Endothelial cell of umbilical vein (primary cell): ENCODE measurements at regions not wholly inside any gene's neighbourhood (a gene's known extent, or its start where the extent isn't known, plus 50 kb on each side); places are given as distances from the start of the nearest gene placed in this dataset.

ENCODE experiments used
- BruUV-seq: library from RNA; stranded (reverse); fragments of 400-500 nt; replicated peaks from 2 replicates; lab custom pipeline; 2021; lab: Mats Ljungman, UMichigan
- CTCF ChIA-PET: fragments of 300-600, 350-600 bp; sonication (Branson Sonifier 250); formaldehyde crosslinking; loops from one replicate; lab custom pipeline; 2021; ENCODE audit warnings: antibody characterized with exemption, inconsistent platforms; lab: Charles Lee
- POLR2A ChIA-PET: fragments of 300-600, 350-600 bp; sonication (Branson Sonifier 250); formaldehyde crosslinking; loops from one replicate; lab custom pipeline; 2021; ENCODE audit warnings: antibody characterized with exemption, inconsistent platforms; lab: Charles Lee
- DNase-seq: peaks from one replicate; pipeline ENCODE4 v3.0.0-alpha.2; 2011; ENCODE audit warnings: low read depth, low spot score
- FAIRE-seq: peaks from 2 replicates; lab custom pipeline; 2011; peaks lifted over from hg19 to GRCh38; lab: Jason Lieb, UNC
- H2AFZ ChIP-seq: 2 replicates; pipeline ENCODE4 v1.6.0; 2012; ENCODE audit warnings: low read depth, low read length, control low read depth, inconsistent platforms
- H3K27ac ChIP-seq: 2 replicates; pipeline ENCODE4 v1.5.1; 2011; ENCODE audit warnings: low read depth, mild to moderate bottlenecking, control low read depth, low read length, moderate library complexity; ENCODE audit not compliant: insufficient read depth
- H3K27me3 ChIP-seq, 2 experiments: 2 replicates each; pipeline versions ENCODE4 v1.6.0 to v1.6.1; 2011; ENCODE audit warnings: low read length in 2 of 2, mixed read lengths in 1 of 2; ENCODE audit not compliant: control insufficient read depth in 2 of 2, insufficient read depth in 2 of 2
- H3K36me3 ChIP-seq, 2 experiments: 2 replicates in 1 of 2; 3 replicates in 1 of 2; pipeline ENCODE4 v1.5.1; 2011; ENCODE audit warnings: low read length in 2 of 2, mild to moderate bottlenecking in 1 of 2, moderate library complexity in 1 of 2; ENCODE audit not compliant: control insufficient read depth in 2 of 2, insufficient read depth in 2 of 2; ENCODE audit errors: extremely low read depth in 1 of 2
- H3K4me1 ChIP-seq: 3 replicates; pipeline ENCODE4 v1.5.1; 2011; ENCODE audit warnings: mild to moderate bottlenecking, low read length; ENCODE audit not compliant: control insufficient read depth, insufficient read depth; ENCODE audit errors: extremely low read depth
- H3K4me2 ChIP-seq: 2 replicates; pipeline ENCODE4 v1.6.1; 2011; ENCODE audit warnings: low read length, control low read depth, mixed read lengths; ENCODE audit not compliant: insufficient read depth
- H3K4me3 ChIP-seq, 3 experiments: fragments of 200-600 bp in 1 of 3; sonication (generic), shearing (Covaris generic) in 1 of 3; replicated peaks in 1 of 3; 2 replicates each; pipeline ENCODE4 v1.5.1; 2011 to 2016; ENCODE audit warnings: control low read depth in 3 of 3, low read length in 3 of 3, mild to moderate bottlenecking in 2 of 3, inconsistent platforms in 1 of 3, low read depth in 1 of 3, moderate library complexity in 1 of 3; ENCODE audit not compliant: insufficient read depth in 1 of 3
- H3K79me2 ChIP-seq: 2 replicates; pipeline ENCODE4 v1.6.0; 2012; ENCODE audit warnings: low read length, inconsistent platforms; ENCODE audit not compliant: control insufficient read depth, insufficient read depth
- H3K9ac ChIP-seq: replicated peaks from 2 replicates; pipeline ENCODE3; 2011; ENCODE audit warnings: low read length, control low read depth; ENCODE audit not compliant: insufficient read depth; ENCODE audit errors: extremely low read depth
- H3K9me1 ChIP-seq: replicated peaks from 3 replicates; pipeline ENCODE4 v1.6.0; 2011; ENCODE audit warnings: mild to moderate bottlenecking, low read length; ENCODE audit not compliant: control insufficient read depth, insufficient read depth; ENCODE audit errors: extremely low read depth
- H3K9me3 ChIP-seq: replicated peaks from 2 replicates; pipeline ENCODE4 v1.5.1; 2012; ENCODE audit warnings: low read length, inconsistent platforms; ENCODE audit not compliant: control insufficient read depth, insufficient read depth
- H4K20me1 ChIP-seq: replicated peaks from 2 replicates; pipeline ENCODE3; 2011; ENCODE audit warnings: mild to moderate bottlenecking, low read length; ENCODE audit not compliant: control insufficient read depth, insufficient read depth; ENCODE audit errors: extremely low read depth
- EZH2 ChIP-seq: IDR thresholded peaks from 2 replicates; pipeline ENCODE4 v1.6.1; 2012; ENCODE audit warnings: borderline replicate concordance, low read depth, mild to moderate bottlenecking, moderate library complexity, low read length, inconsistent platforms; ENCODE audit not compliant: severe bottlenecking
- FOS ChIP-seq: IDR thresholded peaks from 2 replicates; pipeline ENCODE4 v1.6.1; 2011; ENCODE audit warnings: mild to moderate bottlenecking, low read length, moderate library complexity, borderline replicate concordance; ENCODE audit not compliant: insufficient read depth
- GATA2 ChIP-seq: IDR thresholded peaks from 2 replicates; pipeline ENCODE4 v1.7.0; 2011; ENCODE audit warnings: low read depth, mild to moderate bottlenecking, moderate library complexity, mixed read lengths, low read length; ENCODE audit not compliant: insufficient read length, insufficient read depth
- JUN ChIP-seq: IDR thresholded peaks from 2 replicates; pipeline ENCODE4 v1.6.1; 2011; ENCODE audit warnings: borderline replicate concordance, low read depth; ENCODE audit not compliant: insufficient read length, insufficient read depth
- MYC ChIP-seq: IDR thresholded peaks from one replicate; pipeline ENCODE4 v1.6.1; 2011; ENCODE audit warnings: mild to moderate bottlenecking, low read depth, low read length
- POLR2A ChIP-seq: IDR thresholded peaks from 2 replicates; pipeline ENCODE4 v1.6.1; 2012; ENCODE audit warnings: low read depth, mild to moderate bottlenecking, control low read depth, low read length
- POLR2AphosphoS5 ChIP-seq: IDR thresholded peaks from 2 replicates; pipeline ENCODE4 v1.6.1; 2012; ENCODE audit warnings: low read depth, mild to moderate bottlenecking, control low read depth, low read length, moderate library complexity; ENCODE audit not compliant: insufficient read depth
- dilution Hi-C: fragments of 300-500 bp; cut with MboI; formaldehyde crosslinking; loops from one replicate; pipeline ENCODE4 v1.15.0; 2019; ENCODE audit warnings: low sequenced_read_pairs; ENCODE audit not compliant: extremely low pct_ligation_motif_present
- intact Hi-C: fragments of 100-400 bp; cut with micrococcal nuclease; formaldehyde crosslinking; loops from one replicate; pipeline ENCODE4 v1.10.0; 2022
- TF ChIP-seq, protein P1 (sequence below): IDR thresholded peaks from 2 replicates; pipeline ENCODE4 v1.6.1; 2011; ENCODE audit not compliant: insufficient read depth, insufficient read length
- TF ChIP-seq, protein P2 (sequence below), 2 donors: IDR thresholded peaks; 1 replicate in 1 of 2; 2 replicates in 1 of 2; pipeline ENCODE4 v1.5.1; 2011; ENCODE audit warnings: low read length in 2 of 2, mild to moderate bottlenecking in 2 of 2, moderate library complexity in 2 of 2, control low read depth in 1 of 2, inconsistent platforms in 1 of 2, low read depth in 1 of 2; ENCODE audit not compliant: insufficient read depth in 1 of 2; ENCODE audit errors: extremely low read depth in 1 of 2

GRCh38 chr3:140763532-140763931, 85.7 kb downstream of the TRIM42 start:
- FAIRE-seq = no peak
- no peaks in the 10 kb centered on the region for H3K4me1 ChIP-seq
- no peaks in the 10 kb centered on the region for H3K9me3 ChIP-seq
- DNase-seq = no peak
- TF ChIP-seq GATA2 = no peak
- no peak for TF ChIP-seq EZH2
- TF ChIP-seq, protein P1, sequence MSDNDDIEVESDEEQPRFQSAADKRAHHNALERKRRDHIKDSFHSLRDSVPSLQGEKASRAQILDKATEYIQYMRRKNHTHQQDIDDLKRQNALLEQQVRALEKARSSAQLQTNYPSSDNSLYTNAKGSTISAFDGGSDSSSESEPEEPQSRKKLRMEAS = no peak
- no peak for TF ChIP-seq JUN
- TF ChIP-seq FOS = no peak
- H3K27me3 ChIP-seq = no peaks in the 10 kb centered on the region
- no peaks in the 10 kb centered on the region for H3K79me2 ChIP-seq
- intact Hi-C loops (no loop called here), dilution Hi-C loops (no loop called here)
- H3K9me1 ChIP-seq = no peaks in the 10 kb centered on the region
- no peak overlapping the region for H3K4me2 ChIP-seq
- no peaks in the 10 kb centered on the region for H4K20me1 ChIP-seq
- no peak overlapping the region for H3K9ac ChIP-seq
- no peak overlapping the region for H3K27ac ChIP-seq
- H2AFZ ChIP-seq = no peak overlapping the region
- no peak overlapping the region for H3K4me3 ChIP-seq
- no peaks in the 10 kb centered on the region for H3K36me3 ChIP-seq
- CTCF ChIA-PET = no interaction called here
- no TSS peak for BruUV-seq
- POLR2A ChIA-PET = no interaction called here

- no peak overlapping the region for H3K9ac ChIP-seq
- H2AFZ ChIP-seq = no peak overlapping the region
- POLR2A ChIA-PET = no interaction called here
- CTCF ChIA-PET = no interaction called here
- no peak overlapping the region for H3K27ac ChIP-seq
- no TSS peak for BruUV-seq
- FAIRE-seq (no peak), DNase-seq (no peak)
- H4K20me1 ChIP-seq = no peaks in the 10 kb centered on the region
- no peaks in the 10 kb centered on the region for H3K36me3 ChIP-seq
- H3K4me1 ChIP-seq = no peaks in the 10 kb centered on the region
- intact Hi-C loops (no loop called here), dilution Hi-C loops (no loop called here)
- no peaks in the 10 kb centered on the region for H3K27me3 ChIP-seq
- no peaks in the 10 kb centered on the region for H3K9me3 ChIP-seq
- H3K4me2 ChIP-seq = no peak overlapping the region
- H3K4me3 ChIP-seq = no peak overlapping the region
- no peaks in the 10 kb centered on the region for H3K9me1 ChIP-seq
- no peak for TF ChIP-seq GATA2
- no peak for TF ChIP-seq POLR2A
- TF ChIP-seq EZH2 = no peak
- TF ChIP-seq, protein P1 = no peak
- no peak for TF ChIP-seq POLR2AphosphoS5
- TF ChIP-seq, protein P2, sequence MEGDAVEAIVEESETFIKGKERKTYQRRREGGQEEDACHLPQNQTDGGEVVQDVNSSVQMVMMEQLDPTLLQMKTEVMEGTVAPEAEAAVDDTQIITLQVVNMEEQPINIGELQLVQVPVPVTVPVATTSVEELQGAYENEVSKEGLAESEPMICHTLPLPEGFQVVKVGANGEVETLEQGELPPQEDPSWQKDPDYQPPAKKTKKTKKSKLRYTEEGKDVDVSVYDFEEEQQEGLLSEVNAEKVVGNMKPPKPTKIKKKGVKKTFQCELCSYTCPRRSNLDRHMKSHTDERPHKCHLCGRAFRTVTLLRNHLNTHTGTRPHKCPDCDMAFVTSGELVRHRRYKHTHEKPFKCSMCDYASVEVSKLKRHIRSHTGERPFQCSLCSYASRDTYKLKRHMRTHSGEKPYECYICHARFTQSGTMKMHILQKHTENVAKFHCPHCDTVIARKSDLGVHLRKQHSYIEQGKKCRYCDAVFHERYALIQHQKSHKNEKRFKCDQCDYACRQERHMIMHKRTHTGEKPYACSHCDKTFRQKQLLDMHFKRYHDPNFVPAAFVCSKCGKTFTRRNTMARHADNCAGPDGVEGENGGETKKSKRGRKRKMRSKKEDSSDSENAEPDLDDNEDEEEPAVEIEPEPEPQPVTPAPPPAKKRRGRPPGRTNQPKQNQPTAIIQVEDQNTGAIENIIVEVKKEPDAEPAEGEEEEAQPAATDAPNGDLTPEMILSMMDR (IDR thresholded peaks at IDR 0.05; ENCODE audit: extremely low read depth in 1 of 2, insufficient read depth in 1 of 2, low read depth in 1 of 2, low read length in 2 of 2) = no peak
- TF ChIP-seq FOS = no peak
- TF ChIP-seq MYC = no peak
- no peak for TF ChIP-seq JUN
- no peaks in the 10 kb centered on the region for H3K79me2 ChIP-seq
These were observed 87.4 kb downstream of the TRIM42 start for GRCh38 chr3:140765246-140765645.
